ENCODE measurements at regions not wholly inside any gene's neighbourhood (a gene's known extent, or its start where the extent isn't known, plus 50 kb on each side); places are given as distances from the start of the nearest gene placed in this dataset.

DNA sequence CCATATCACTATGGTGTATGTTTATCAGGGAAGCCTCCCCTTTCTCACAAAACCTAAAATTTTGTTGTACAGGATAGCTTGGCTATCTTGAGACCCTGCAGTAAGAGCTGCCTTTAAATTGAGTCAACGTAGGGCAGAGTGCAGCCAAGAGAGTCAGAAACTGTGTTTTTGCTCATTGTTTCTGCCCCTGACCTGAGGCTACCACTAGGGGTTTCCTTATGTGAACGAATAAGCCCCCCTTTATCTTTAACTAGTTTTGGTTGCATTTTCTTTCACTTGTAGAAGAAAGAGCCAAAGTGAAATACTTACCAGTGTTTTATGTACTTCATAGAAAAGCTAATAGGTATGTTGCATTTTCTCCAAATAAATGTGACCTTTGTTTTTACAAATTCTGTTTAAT lies 149.9 kb upstream of the TMC3 start:
- Histone ChIP-seq H2BK15ac (ENCODE audit: low read depth, low read length) (no peak overlapping the region), H3T11ph (ENCODE audit: low read length) (no peak overlapping the region), H3K27me3 (ENCODE audit: insufficient read depth, low read length) (no peaks in the 10 kb centered on the region), H4K5ac (ENCODE audit: insufficient read length, low read depth, low read length) (no peak overlapping the region), H3K14ac (ENCODE audit: insufficient read depth, low read length) (no peak overlapping the region), H4K20me1 (ENCODE audit: control insufficient read depth, insufficient read depth, insufficient read length) (no peaks in the 10 kb centered on the region), H2BK5ac (ENCODE audit: insufficient read length, low read length) (no peak overlapping the region), H3K9me3 (ENCODE audit: control insufficient read depth, low read depth, low read length) (no peaks in the 10 kb centered on the region), H3K23ac (ENCODE audit: insufficient read length, low read depth, low read length) (no peak overlapping the region), H4K8ac (replicated peaks; ENCODE audit: insufficient read length, low read depth, low read length) (no peak overlapping the region), H2BK12ac (ENCODE audit: insufficient read length, low read depth, low read length) (no peak overlapping the region), H3K4ac (ENCODE audit: low read depth, low read length) (no peak overlapping the region), H2AFZ (ENCODE audit: low read length) (no peak overlapping the region), H3K9ac (ENCODE audit: extremely low read depth, insufficient read length, low read length) (no peak overlapping the region), H3K4me2 (ENCODE audit: insufficient read depth, insufficient read length, low read length) (no peak overlapping the region), H3K27ac (ENCODE audit: insufficient read length, low read depth, low read length) (no peak overlapping the region), H4K91ac (ENCODE audit: insufficient read length, low read depth, low read length) (no peak overlapping the region), H2BK20ac (ENCODE audit: low read depth, low read length, poor library complexity, severe bottlenecking) (no peak overlapping the region), H3K4me1 (ENCODE audit: insufficient read depth, low read length) (no peaks in the 10 kb centered on the region), H2AK5ac (ENCODE audit: insufficient read length, low read length) (no peak overlapping the region), H3K18ac (ENCODE audit: insufficient read length, low read depth, low read length) (no peak overlapping the region), H3K79me2 (ENCODE audit: insufficient read depth, low read length) (no peaks in the 10 kb centered on the region), H3K56ac (ENCODE audit: insufficient read length, low read depth, low read length) (no peak overlapping the region), H3K23me2 (ENCODE audit: insufficient read length, low read depth, low read length, poor library complexity, severe bottlenecking) (no peaks in the 10 kb centered on the region), H3K79me1 (ENCODE audit: insufficient read depth, low read depth, low read length, poor library complexity, severe bottlenecking) (no peaks in the 10 kb centered on the region), H2BK120ac (ENCODE audit: low read depth, low read length, poor library complexity, severe bottlenecking) (no peak overlapping the region)
- WGBS (ENCODE audit: extremely low coverage, insufficient read length, low lambda C conversion rate) = no CpG with 5 or more reads among the region's 2 CpGs
- H3K36me3 Mint-ChIP-seq (ENCODE audit: insufficient read depth in 1 of 3, low read depth in 3 of 3) = no peaks in the 10 kb centered on the region; a peak in 1 of 7 replicates
- no peak for DNase-seq
- H3K4me1 Mint-ChIP-seq = no peaks in the 10 kb centered on the region
- TF ChIP-seq, protein P1, sequence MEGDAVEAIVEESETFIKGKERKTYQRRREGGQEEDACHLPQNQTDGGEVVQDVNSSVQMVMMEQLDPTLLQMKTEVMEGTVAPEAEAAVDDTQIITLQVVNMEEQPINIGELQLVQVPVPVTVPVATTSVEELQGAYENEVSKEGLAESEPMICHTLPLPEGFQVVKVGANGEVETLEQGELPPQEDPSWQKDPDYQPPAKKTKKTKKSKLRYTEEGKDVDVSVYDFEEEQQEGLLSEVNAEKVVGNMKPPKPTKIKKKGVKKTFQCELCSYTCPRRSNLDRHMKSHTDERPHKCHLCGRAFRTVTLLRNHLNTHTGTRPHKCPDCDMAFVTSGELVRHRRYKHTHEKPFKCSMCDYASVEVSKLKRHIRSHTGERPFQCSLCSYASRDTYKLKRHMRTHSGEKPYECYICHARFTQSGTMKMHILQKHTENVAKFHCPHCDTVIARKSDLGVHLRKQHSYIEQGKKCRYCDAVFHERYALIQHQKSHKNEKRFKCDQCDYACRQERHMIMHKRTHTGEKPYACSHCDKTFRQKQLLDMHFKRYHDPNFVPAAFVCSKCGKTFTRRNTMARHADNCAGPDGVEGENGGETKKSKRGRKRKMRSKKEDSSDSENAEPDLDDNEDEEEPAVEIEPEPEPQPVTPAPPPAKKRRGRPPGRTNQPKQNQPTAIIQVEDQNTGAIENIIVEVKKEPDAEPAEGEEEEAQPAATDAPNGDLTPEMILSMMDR (conservative IDR thresholded peaks at IDR 0.05) = peak; percentile 50
- peaks cover 3% of the 10 kb centered on the region; the same call in 1 of the 2 replicates for H3K27me3 Mint-ChIP-seq (ENCODE audit: low read depth)
- H3K9me3 Mint-ChIP-seq = no peaks in the 10 kb centered on the region; a peak in 2 of 5 replicates
- no peak overlapping the region for H3K4me3 Mint-ChIP-seq
- no peak overlapping the region for H3K27ac Mint-ChIP-seq

All from H9 (cell line).